IMR-90 (cell line): ENCODE measurements at regions not wholly inside any gene's neighbourhood (a gene's known extent, or its start where the extent isn't known, plus 50 kb on each side); places are given as distances from the start of the nearest gene placed in this dataset.

Experiments
- ATAC-seq: fragments of 200-7000 bp; cut with Tn5 transposase; 2 replicates; pipeline ENCODE4 v1.9.1; 2020; ENCODE audit warnings: low read depth, mild to moderate bottlenecking, moderate library complexity
- BruUV-seq: library from RNA; stranded (reverse); fragments of 400-500 nt; replicated peaks from 2 replicates; lab custom pipeline; 2021; lab: Mats Ljungman, UMichigan
- CTCF ChIA-PET: fragments of 300-600 bp; formaldehyde crosslinking; extraction: SDS; loops from one replicate; lab custom pipeline; 2021; ENCODE audit warnings: antibody characterized with exemption; lab: Yijun Ruan, JAX
- POLR2A ChIA-PET: fragments of 300-600 bp; sonication (Branson Sonifier 250); formaldehyde crosslinking; loops from one replicate; lab custom pipeline; 2022; ENCODE audit warnings: antibody characterized with exemption; ENCODE audit not compliant: unreplicated experiment; lab: Charles Lee
- DNase-seq: peaks from one replicate; pipeline ENCODE4 v3.0.0; 2013
- H2AFZ ChIP-seq: replicated peaks from 2 replicates; pipeline ENCODE3; 2013; ENCODE audit warnings: low read length, mild to moderate bottlenecking; ENCODE audit not compliant: poor library complexity
- H2AK5ac ChIP-seq: 2 replicates; pipeline ENCODE4 v1.6.1; 2013; ENCODE audit warnings: low read depth, low read length, inconsistent platforms
- H2AK9ac ChIP-seq: replicated peaks from 2 replicates; pipeline ENCODE3; 2013; ENCODE audit warnings: mild to moderate bottlenecking, low read depth, low read length, moderate library complexity; ENCODE audit not compliant: poor library complexity
- H2BK120ac ChIP-seq: 2 replicates; pipeline ENCODE4 v1.6.1; 2013; ENCODE audit warnings: low read depth, low read length, inconsistent platforms
- H2BK15ac ChIP-seq: 3 replicates; pipeline ENCODE4 v1.6.1; 2013; ENCODE audit warnings: low read depth, low read length, inconsistent platforms
- H2BK20ac ChIP-seq: 2 replicates; pipeline ENCODE4 v1.6.1; 2013; ENCODE audit warnings: low read depth, mild to moderate bottlenecking, inconsistent platforms, low read length, moderate library complexity
- H2BK5ac ChIP-seq: 2 replicates; pipeline ENCODE4 v1.6.1; 2013; ENCODE audit warnings: mild to moderate bottlenecking, low read depth, low read length, inconsistent platforms; ENCODE audit not compliant: poor library complexity, severe bottlenecking
- H3K14ac ChIP-seq: replicated peaks from 2 replicates; pipeline ENCODE4 v1.6.1; 2013; ENCODE audit warnings: low read depth, low read length, inconsistent platforms
- H3K18ac ChIP-seq: 2 replicates; pipeline ENCODE4 v1.6.1; 2013; ENCODE audit warnings: low read depth, low read length, control low read depth
- H3K23ac ChIP-seq: 2 replicates; pipeline ENCODE4 v1.6.1; 2013; ENCODE audit warnings: low read depth, low read length, inconsistent platforms
- H3K27ac ChIP-seq: 2 replicates; pipeline ENCODE4 v1.5.1; 2013; ENCODE audit warnings: mild to moderate bottlenecking, control low read depth, low read length; ENCODE audit not compliant: insufficient read depth
- H3K27me3 ChIP-seq: 2 replicates; pipeline ENCODE4 v1.6.1; 2013; ENCODE audit warnings: low read length; ENCODE audit not compliant: control insufficient read depth, insufficient read depth
- H3K36me3 ChIP-seq: 2 replicates; pipeline ENCODE4 v1.6.1; 2013; ENCODE audit warnings: low read length, mixed read lengths; ENCODE audit not compliant: control insufficient read depth, insufficient read depth
- H3K4ac ChIP-seq: 2 replicates; pipeline ENCODE4 v1.6.1; 2013; ENCODE audit warnings: low read depth, low read length, inconsistent platforms
- H3K4me1 ChIP-seq: 2 replicates; pipeline ENCODE4 v1.6.1; 2013; ENCODE audit warnings: low read length, mixed read lengths; ENCODE audit not compliant: control insufficient read depth, insufficient read depth
- H3K4me2 ChIP-seq: 2 replicates; pipeline ENCODE4 v1.6.1; 2013; ENCODE audit warnings: low read depth, mild to moderate bottlenecking, control low read depth, low read length, moderate library complexity
- H3K4me3 ChIP-seq: 2 replicates; pipeline ENCODE4 v1.5.1; 2013; ENCODE audit warnings: low read depth, mild to moderate bottlenecking, control low read depth, low read length, moderate library complexity; ENCODE audit not compliant: insufficient read depth
- H3K56ac ChIP-seq: 2 replicates; pipeline ENCODE4 v1.6.1; 2013; ENCODE audit warnings: low read length, inconsistent platforms; ENCODE audit not compliant: insufficient read depth; ENCODE audit errors: extremely low read depth
- H3K79me1 ChIP-seq, 2 experiments: 2 replicates each; pipeline ENCODE4 v1.6.1; 2013; ENCODE audit warnings: low read length in 2 of 2, inconsistent platforms in 1 of 2, low read depth in 1 of 2
- H3K9ac ChIP-seq: 2 replicates; pipeline ENCODE4 v1.6.1; 2013; ENCODE audit warnings: low read depth, low read length, control low read depth
- H3K9me1 ChIP-seq: 2 replicates; pipeline ENCODE4 v1.6.1; 2013; ENCODE audit warnings: low read length, inconsistent platforms; ENCODE audit not compliant: insufficient read depth
- H3K9me3 ChIP-seq: 2 replicates; pipeline ENCODE4 v1.6.1; 2013; ENCODE audit warnings: low read length; ENCODE audit not compliant: control insufficient read depth, insufficient read depth
- H4K20me1 ChIP-seq: 2 replicates; pipeline ENCODE4 v1.6.1; 2013; ENCODE audit warnings: low read length, inconsistent platforms; ENCODE audit not compliant: insufficient read depth
- H4K5ac ChIP-seq: 2 replicates; pipeline ENCODE4 v1.6.1; 2013; ENCODE audit warnings: mild to moderate bottlenecking, low read depth, low read length, control low read depth
- H4K8ac ChIP-seq, 2 experiments: 2 replicates each; pipeline ENCODE4 v1.6.1; 2013; ENCODE audit warnings: low read depth in 2 of 2, low read length in 2 of 2, control low read depth in 1 of 2, inconsistent platforms in 1 of 2
- H4K91ac ChIP-seq: 2 replicates; pipeline ENCODE4 v1.6.1; 2013; ENCODE audit warnings: low read depth, low read length, inconsistent platforms; ENCODE audit not compliant: insufficient read depth
- CHD1 ChIP-seq: IDR thresholded peaks from 2 replicates; pipeline ENCODE4 v1.6.1; 2012; ENCODE audit warnings: low read depth, low read length, improper control_type of control experiment
- MAFK ChIP-seq: IDR thresholded peaks from 2 replicates; pipeline ENCODE4 v1.6.1; 2012; ENCODE audit warnings: low read depth, low read length, improper control_type of control experiment
- MAZ ChIP-seq: IDR thresholded peaks from 2 replicates; pipeline ENCODE4 v1.6.1; 2012; ENCODE audit warnings: low read depth, mild to moderate bottlenecking, low read length, improper control_type of control experiment, moderate library complexity, borderline replicate concordance
- MXI1 ChIP-seq: IDR thresholded peaks from 2 replicates; pipeline ENCODE4 v1.6.1; 2012; ENCODE audit warnings: low read depth, mild to moderate bottlenecking, low read length, moderate library complexity, borderline replicate concordance
- RAD21 ChIP-seq: IDR thresholded peaks from 2 replicates; pipeline ENCODE4 v1.6.1; 2012; ENCODE audit warnings: low read length, improper control_type of control experiment
- WGBS, 2 experiments: methylation state at CpG; one replicate each; pipeline versions ENCODE4 v1.1.5 to v1.1.7; 2013; ENCODE audit warnings: missing lambda C conversion rate in 2 of 2; ENCODE audit not compliant: insufficient read length in 1 of 2; ENCODE audit errors: extremely low coverage in 2 of 2; 5-methylcytosine and 5-hydroxymethylcytosine counted together
- dilution Hi-C: fragments of 300-500 bp; cut with HindIII; formaldehyde crosslinking; loops from one replicate; pipeline ENCODE4 v1.14.3; 2018; ENCODE audit warnings: low sequenced_read_pairs; ENCODE audit not compliant: unreplicated experiment
- in situ Hi-C: fragments of 300-500 bp; cut with MboI; formaldehyde crosslinking; loops from 3 replicates; pipeline ENCODE4 v1.14.3; 2019; ENCODE audit warnings: low sequenced_read_pairs, inconsistent platforms, mixed read lengths
- intact Hi-C: fragments of 100-400 bp; cut with micrococcal nuclease; formaldehyde crosslinking; loops from 2 replicates; pipeline ENCODE4 v1.10.0; 2022
- TF ChIP-seq, protein P1 (sequence below): conservative IDR thresholded peaks from 2 replicates; pipeline ENCODE4 v1.5.1; 2012; ENCODE audit warnings: mild to moderate bottlenecking, low read depth, low read length, improper control_type of control experiment
- TF ChIP-seq, protein P2 (sequence below): fragments of 150-350 bp; IDR thresholded peaks from 2 replicates; pipeline ENCODE4 v1.6.1; 2016; ENCODE audit warnings: low read depth, mild to moderate bottlenecking, low read length, moderate library complexity, borderline replicate concordance

GRCh38 chr12:74285773-74286172 lies 251.9 kb upstream of the ATXN7L3B start:
- H3K4me1 ChIP-seq, result no peaks in the 10 kb centered on the region
- no peaks in the 10 kb centered on the region for H4K20me1 ChIP-seq
- in situ Hi-C loops, result no loop called here
- no peak overlapping the region for H3K23ac ChIP-seq
- no peak overlapping the region for H2BK120ac ChIP-seq
- no peak overlapping the region for H3K27ac ChIP-seq
- H3K79me1 ChIP-seq, result no peaks in the 10 kb centered on the region
- TF ChIP-seq MAFK (no peak), MAZ (no peak), CHD1 (no peak), RAD21 (no peak), MXI1 (no peak)
- TF ChIP-seq, protein P1, sequence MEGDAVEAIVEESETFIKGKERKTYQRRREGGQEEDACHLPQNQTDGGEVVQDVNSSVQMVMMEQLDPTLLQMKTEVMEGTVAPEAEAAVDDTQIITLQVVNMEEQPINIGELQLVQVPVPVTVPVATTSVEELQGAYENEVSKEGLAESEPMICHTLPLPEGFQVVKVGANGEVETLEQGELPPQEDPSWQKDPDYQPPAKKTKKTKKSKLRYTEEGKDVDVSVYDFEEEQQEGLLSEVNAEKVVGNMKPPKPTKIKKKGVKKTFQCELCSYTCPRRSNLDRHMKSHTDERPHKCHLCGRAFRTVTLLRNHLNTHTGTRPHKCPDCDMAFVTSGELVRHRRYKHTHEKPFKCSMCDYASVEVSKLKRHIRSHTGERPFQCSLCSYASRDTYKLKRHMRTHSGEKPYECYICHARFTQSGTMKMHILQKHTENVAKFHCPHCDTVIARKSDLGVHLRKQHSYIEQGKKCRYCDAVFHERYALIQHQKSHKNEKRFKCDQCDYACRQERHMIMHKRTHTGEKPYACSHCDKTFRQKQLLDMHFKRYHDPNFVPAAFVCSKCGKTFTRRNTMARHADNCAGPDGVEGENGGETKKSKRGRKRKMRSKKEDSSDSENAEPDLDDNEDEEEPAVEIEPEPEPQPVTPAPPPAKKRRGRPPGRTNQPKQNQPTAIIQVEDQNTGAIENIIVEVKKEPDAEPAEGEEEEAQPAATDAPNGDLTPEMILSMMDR, result no peak
- TF ChIP-seq, protein P2, sequence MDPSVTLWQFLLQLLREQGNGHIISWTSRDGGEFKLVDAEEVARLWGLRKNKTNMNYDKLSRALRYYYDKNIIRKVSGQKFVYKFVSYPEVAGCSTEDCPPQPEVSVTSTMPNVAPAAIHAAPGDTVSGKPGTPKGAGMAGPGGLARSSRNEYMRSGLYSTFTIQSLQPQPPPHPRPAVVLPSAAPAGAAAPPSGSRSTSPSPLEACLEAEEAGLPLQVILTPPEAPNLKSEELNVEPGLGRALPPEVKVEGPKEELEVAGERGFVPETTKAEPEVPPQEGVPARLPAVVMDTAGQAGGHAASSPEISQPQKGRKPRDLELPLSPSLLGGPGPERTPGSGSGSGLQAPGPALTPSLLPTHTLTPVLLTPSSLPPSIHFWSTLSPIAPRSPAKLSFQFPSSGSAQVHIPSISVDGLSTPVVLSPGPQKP, result no peak
- H3K4me3 ChIP-seq, result no peak overlapping the region
- H3K4ac ChIP-seq, result no peak overlapping the region
- H4K5ac ChIP-seq, result no peak overlapping the region
- WGBS, 2 experiments, result no CpG with 5 or more reads among the region's 2 CpGs
- H2AK5ac ChIP-seq, result no peak overlapping the region
- no peak overlapping the region for H2AK9ac ChIP-seq
- DNase-seq (no peak), ATAC-seq (no peak)
- intact Hi-C loops, result no loop called here
- H2BK5ac ChIP-seq, result no peak overlapping the region
- no peaks in the 10 kb centered on the region for H3K9me1 ChIP-seq
- dilution Hi-C loops, result no loop called here
- no peaks in the 10 kb centered on the region for H3K36me3 ChIP-seq
- no peak overlapping the region for H4K91ac ChIP-seq
- no TSS peak for BruUV-seq
- H3K27me3 ChIP-seq, result no peaks in the 10 kb centered on the region
- H3K56ac ChIP-seq, result no peak overlapping the region
- CTCF ChIA-PET, result no interaction called here
- no peak overlapping the region for H3K4me2 ChIP-seq
- no peak overlapping the region for H2AFZ ChIP-seq
- H3K18ac ChIP-seq, result no peak overlapping the region
- H4K8ac ChIP-seq, result no peak overlapping the region
- POLR2A ChIA-PET, result no interaction called here
- H2BK15ac ChIP-seq, result no peak overlapping the region
- no peak overlapping the region for H3K9ac ChIP-seq
- no peaks in the 10 kb centered on the region; the same call in 1 of the 2 replicates for H3K9me3 ChIP-seq
- H2BK20ac ChIP-seq, result no peak overlapping the region
- no peak overlapping the region for H3K14ac ChIP-seq
